Adrenal gland (tissue), 5 donors: ENCODE measurements at regions not wholly inside any gene's neighbourhood (a gene's known extent, or its start where the extent isn't known, plus 50 kb on each side); places are given as distances from the start of the nearest gene placed in this dataset.

Experiments
- CTCF ChIP-seq, 6 experiments: fragments of 450-650 bp in 4 of 6; fragments of 200-600 bp in 2 of 6; sonication (generic) in 1 of 6; IDR thresholded peaks; 1 replicate in 5 of 6; 2 replicates in 1 of 6; pipeline versions ENCODE4 v1.5.1 to v1.8.0; 2016 to 2021; ENCODE audit warnings: antibody characterized with exemption in 6 of 6, mild to moderate bottlenecking in 2 of 6, moderate library complexity in 1 of 6
- POLR2A ChIP-seq, 2 donors: fragments of 450-650 bp; IDR thresholded peaks; one replicate each; pipeline ENCODE4 v1.6.1; 2017; ENCODE audit warnings: antibody characterized with exemption in 2 of 2, mild to moderate bottlenecking in 2 of 2, moderate library complexity in 1 of 2
- donor health status: DM: no; HTN: no; CAD: no.

GRCh38 chr2:128621074-128621473, 302.4 kb upstream of the HS6ST1 start:
- TF ChIP-seq CTCF (IDR thresholded peaks at IDR 0.05) (no peak), POLR2A (IDR thresholded peaks at IDR 0.05) (no peak)
